ENCODE measurements at regions not wholly inside any gene's neighbourhood (a gene's known extent, or its start where the extent isn't known, plus 50 kb on each side); places are given as distances from the start of the nearest gene placed in this dataset.

- ChIA-PET CTCF (no interaction called here), POLR2A (ENCODE audit: unreplicated experiment) (no interaction called here)
- Histone ChIP-seq H3K27ac (no peak overlapping the region), H3K36me3 (ENCODE audit: low read depth) (no peaks in the 10 kb centered on the region), H2AFZ (no peak overlapping the region), H4K20me1 (ENCODE audit: insufficient read depth) (no peaks in the 10 kb centered on the region), H3K9me2 (ENCODE audit: insufficient read depth) (no peaks in the 10 kb centered on the region), H3K4me3 (no peak overlapping the region), H3K4me1 (replicated peaks; ENCODE audit: insufficient read depth) (no peaks in the 10 kb centered on the region), H3F3A (ENCODE audit: insufficient read depth, low read depth) (no peaks in the 10 kb centered on the region), H3K27me3 (ENCODE audit: insufficient read depth, low read depth) (no peaks in the 10 kb centered on the region), H3K4me2 (no peak overlapping the region), H3K79me2 (ENCODE audit: low read depth) (no peaks in the 10 kb centered on the region), H3K9me3 (ENCODE audit: insufficient read depth, low read depth) (no peaks in the 10 kb centered on the region)
- BruUV-seq (replicated peaks), result no TSS peak
- no peak for DNase-seq
- intact Hi-C loops (cut with micrococcal nuclease; ENCODE audit: unreplicated experiment), result no loop called here
- TF ChIP-seq CTCF (conservative IDR thresholded peaks at IDR 0.05) (no peak), EZH2 (IDR thresholded peaks at IDR 0.05; ENCODE audit: low read depth) (no peak)
Observed at GRCh38 chr17:22496450-22496849, 804.1 kb downstream of the KCNJ18 start.

DNA sequence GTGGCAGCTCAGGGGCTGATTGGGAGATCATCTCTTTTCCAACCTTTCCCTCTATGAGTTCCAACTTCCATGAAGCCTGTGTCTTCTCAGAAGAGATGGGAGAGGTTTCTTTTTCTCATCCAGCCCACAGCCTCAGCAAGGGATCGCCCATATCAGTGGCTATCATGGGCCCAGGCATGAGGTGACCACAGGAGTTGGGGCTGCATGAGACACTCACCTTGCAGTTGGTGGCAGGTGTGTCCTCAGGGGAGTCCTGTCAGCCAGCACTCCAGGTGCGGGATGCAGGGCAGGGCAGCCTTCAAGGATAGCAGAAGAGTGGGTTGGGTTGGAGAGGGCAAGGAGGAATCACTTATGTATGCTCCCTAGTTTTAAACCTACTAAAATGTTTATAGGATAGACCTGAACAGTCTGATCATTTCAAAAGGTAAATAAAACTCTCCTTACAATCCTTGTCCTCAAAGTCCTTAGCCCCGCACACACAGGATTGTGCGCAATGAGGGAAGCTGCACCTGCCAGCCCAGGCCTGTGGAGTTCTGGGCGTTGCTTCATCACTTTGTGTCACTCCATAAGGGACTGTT is 811.1 kb downstream of the KCNJ18 start:
- no peaks in the 10 kb centered on the region for H3K9me2 ChIP-seq (ENCODE audit: insufficient read depth)
- TF ChIP-seq EZH2 (IDR thresholded peaks at IDR 0.05; ENCODE audit: low read depth) (no peak), CTCF (conservative IDR thresholded peaks at IDR 0.05) (no peak)
- H3F3A ChIP-seq (ENCODE audit: insufficient read depth, low read depth), result no peaks in the 10 kb centered on the region
- CTCF ChIA-PET, result no interaction called here
- H4K20me1 ChIP-seq (ENCODE audit: insufficient read depth), result no peaks in the 10 kb centered on the region
- no peaks in the 10 kb centered on the region for H3K4me1 ChIP-seq (replicated peaks; ENCODE audit: insufficient read depth)
- H3K27ac ChIP-seq, result no peak overlapping the region
- no peaks in the 10 kb centered on the region for H3K36me3 ChIP-seq (ENCODE audit: low read depth)
- DNase-seq, result no peak
- POLR2A ChIA-PET (ENCODE audit: unreplicated experiment), result no interaction called here
- no peak overlapping the region for H3K4me2 ChIP-seq
- no peaks in the 10 kb centered on the region for H3K79me2 ChIP-seq (ENCODE audit: low read depth)
- H2AFZ ChIP-seq, result no peak overlapping the region
- BruUV-seq (replicated peaks), result no TSS peak
- H3K9me3 ChIP-seq (ENCODE audit: insufficient read depth, low read depth), result no peaks in the 10 kb centered on the region
- intact Hi-C loops (cut with micrococcal nuclease; ENCODE audit: unreplicated experiment), result no loop called here
- peaks cover 5% of the 10 kb centered on the region; the same call in 1 of the 2 replicates for H3K27me3 ChIP-seq (ENCODE audit: insufficient read depth, low read depth)
- no peak overlapping the region for H3K4me3 ChIP-seq

DNA sequence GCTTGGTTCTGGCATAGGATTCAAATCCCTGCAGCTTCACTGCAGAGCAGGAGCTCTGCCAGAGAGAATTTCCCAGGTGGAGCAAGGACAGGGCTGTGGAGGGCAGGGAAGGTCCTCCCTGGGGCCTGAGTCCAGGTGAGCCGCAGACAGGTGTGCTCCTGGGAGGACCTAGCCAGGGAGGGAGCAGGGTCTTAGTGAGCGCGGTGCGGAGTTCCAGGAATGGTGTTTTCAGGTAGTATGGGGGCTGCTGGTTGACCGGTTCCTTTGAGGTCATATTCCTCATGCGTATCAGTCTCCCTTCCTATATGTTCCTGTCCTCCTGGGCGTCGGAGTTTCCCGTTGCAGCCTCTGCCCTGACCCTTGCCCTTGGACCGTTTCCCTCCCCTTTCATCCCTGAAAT is 813.3 kb downstream of the KCNJ18 start:
- H3K79me2 ChIP-seq (ENCODE audit: low read depth), result no peaks in the 10 kb centered on the region
- intact Hi-C loops (cut with micrococcal nuclease; ENCODE audit: unreplicated experiment), result no loop called here
- no peak overlapping the region for H2AFZ ChIP-seq
- H3K4me3 ChIP-seq, result no peak overlapping the region
- H3K9me3 ChIP-seq (ENCODE audit: insufficient read depth, low read depth), result no peaks in the 10 kb centered on the region
- BruUV-seq (replicated peaks), result no TSS peak
- H4K20me1 ChIP-seq (ENCODE audit: insufficient read depth), result no peaks in the 10 kb centered on the region
- no peaks in the 10 kb centered on the region for H3K4me1 ChIP-seq (replicated peaks; ENCODE audit: insufficient read depth)
- H3F3A ChIP-seq (ENCODE audit: insufficient read depth, low read depth), result no peaks in the 10 kb centered on the region
- TF ChIP-seq EZH2 (IDR thresholded peaks at IDR 0.05; ENCODE audit: low read depth) (no peak), CTCF (conservative IDR thresholded peaks at IDR 0.05) (no peak)
- no peaks in the 10 kb centered on the region for H3K36me3 ChIP-seq (ENCODE audit: low read depth)
- no peak overlapping the region for H3K27ac ChIP-seq
- H3K27me3 ChIP-seq (ENCODE audit: insufficient read depth, low read depth), result peaks cover 5% of the 10 kb centered on the region; the same call in 1 of the 2 replicates
- CTCF ChIA-PET, result no interaction called here
- POLR2A ChIA-PET (ENCODE audit: unreplicated experiment), result no interaction called here
- no peak overlapping the region for H3K4me2 ChIP-seq
- no peak for DNase-seq
- H3K9me2 ChIP-seq (ENCODE audit: insufficient read depth), result no peaks in the 10 kb centered on the region
